WERI-Rb-1 (cell line): ENCODE measurements at regions not wholly inside any gene's neighbourhood (a gene's known extent, or its start where the extent isn't known, plus 50 kb on each side); places are given as distances from the start of the nearest gene placed in this dataset.

ENCODE experiments used
- DNase-seq: peaks from one replicate; pipeline ENCODE4 v3.0.0-alpha.2; 2020
- H3K27ac ChIP-seq: fragments of 250-450 bp; sonication (Bioruptor Pico); 2 replicates; pipeline ENCODE4 v1.5.1; 2020; ENCODE audit warnings: mild to moderate bottlenecking, moderate library complexity
- H3K27me3 ChIP-seq: fragments of 250-450 bp; sonication (Bioruptor Pico); 2 replicates; pipeline ENCODE4 v1.5.1; 2021; ENCODE audit warnings: mild to moderate bottlenecking, low read depth, moderate library complexity; ENCODE audit not compliant: insufficient read depth, severe bottlenecking
- H3K36me3 ChIP-seq: fragments of 250-450 bp; sonication (Bioruptor Pico); 2 replicates; pipeline ENCODE4 v1.5.1; 2020; ENCODE audit warnings: mild to moderate bottlenecking, moderate library complexity
- H3K4me3 ChIP-seq: 2 replicates; pipeline ENCODE4 v1.5.1; 2011; ENCODE audit warnings: low read depth, mild to moderate bottlenecking, control low read depth, low read length
- H3K9me3 ChIP-seq: fragments of 250-450 bp; sonication (Bioruptor Pico); 2 replicates; pipeline ENCODE4 v1.5.1; 2021; ENCODE audit warnings: mild to moderate bottlenecking, moderate library complexity; ENCODE audit not compliant: severe bottlenecking
- CTCF ChIP-seq: IDR thresholded peaks from 2 replicates; pipeline ENCODE4 v1.5.1; 2011; ENCODE audit warnings: low read depth, mild to moderate bottlenecking, control low read depth, inconsistent platforms, low read length

DNA sequence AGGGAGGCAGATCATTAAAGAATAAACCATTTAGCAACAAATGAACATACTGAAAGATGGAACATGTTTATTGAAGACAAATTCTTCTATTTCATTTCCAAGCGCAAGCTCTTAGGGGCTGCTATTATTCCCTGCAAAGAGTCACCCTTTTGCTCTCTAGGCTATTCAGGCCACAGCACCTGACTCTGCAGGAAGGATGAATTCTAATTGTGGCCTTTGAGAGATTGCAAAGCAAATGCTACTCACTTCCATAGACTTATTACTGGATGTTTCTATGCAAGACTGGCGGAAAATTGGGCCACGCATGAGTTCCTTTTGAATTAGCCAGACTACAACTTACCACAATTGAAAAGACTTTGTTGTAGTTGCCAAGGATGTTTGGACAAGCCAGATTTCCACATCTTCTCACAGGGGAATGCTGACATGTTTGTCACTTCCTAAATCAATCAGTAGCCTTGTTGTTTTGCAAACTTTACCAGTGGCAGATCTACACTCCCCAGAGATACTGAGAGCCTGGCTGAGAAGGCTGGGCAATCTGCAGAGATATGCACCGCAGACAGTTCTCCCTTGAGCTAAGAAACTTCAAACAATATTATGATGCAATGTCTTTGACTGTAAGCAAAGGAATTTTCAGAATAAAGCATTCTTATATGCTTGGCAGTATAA, 334.3 kb upstream of the SYT1 start:
- TF ChIP-seq CTCF: no peak
- no peak overlapping the region for H3K27ac ChIP-seq
- DNase-seq: no peak
- no peak overlapping the region for H3K4me3 ChIP-seq
- H3K36me3 ChIP-seq: no peaks in the 10 kb centered on the region
- H3K9me3 ChIP-seq: no peaks in the 10 kb centered on the region
- H3K27me3 ChIP-seq: no peaks in the 10 kb centered on the region

GRCh38 chr12:78531831-78532458, 332.6 kb upstream of the SYT1 start:
- Histone ChIP-seq H3K27ac (no peak overlapping the region), H3K9me3 (no peaks in the 10 kb centered on the region), H3K36me3 (no peaks in the 10 kb centered on the region), H3K4me3 (no peak overlapping the region), H3K27me3 (no peaks in the 10 kb centered on the region)
- no peak for TF ChIP-seq CTCF
- DNase-seq: no peak

DNA sequence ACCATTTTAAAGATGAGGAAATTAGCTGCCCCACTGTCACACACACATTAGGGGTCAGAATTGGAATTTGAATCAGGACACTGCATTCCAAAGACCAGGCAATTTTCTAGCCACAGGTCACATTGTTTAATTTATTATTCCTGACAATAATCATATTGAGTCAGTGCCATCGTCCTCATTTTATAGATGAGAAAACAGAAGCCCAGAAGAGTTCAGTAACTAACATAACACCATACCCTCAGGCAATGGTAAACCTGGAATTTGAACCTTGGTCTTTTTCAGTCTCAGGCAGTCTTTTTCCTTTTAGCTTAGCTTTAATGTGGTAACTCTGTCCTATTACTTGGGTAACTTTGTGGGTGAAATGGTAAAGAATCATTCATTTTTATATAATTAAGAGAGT, 330.3 kb upstream of the SYT1 start:
- TF ChIP-seq CTCF: no peak
- Histone ChIP-seq H3K36me3 (no peaks in the 10 kb centered on the region), H3K9me3 (no peaks in the 10 kb centered on the region), H3K4me3 (no peak overlapping the region), H3K27me3 (no peaks in the 10 kb centered on the region), H3K27ac (no peak overlapping the region)
- DNase-seq: no peak

GRCh38 chr12:78540606-78541336, 323.8 kb upstream of the SYT1 start:
- no peak for TF ChIP-seq CTCF
- no peaks in the 10 kb centered on the region for H3K36me3 ChIP-seq
- no peak overlapping the region for H3K4me3 ChIP-seq
- no peaks in the 10 kb centered on the region for H3K9me3 ChIP-seq
- no peak overlapping the region for H3K27ac ChIP-seq
- no peak for DNase-seq
- no peaks in the 10 kb centered on the region for H3K27me3 ChIP-seq

DNA sequence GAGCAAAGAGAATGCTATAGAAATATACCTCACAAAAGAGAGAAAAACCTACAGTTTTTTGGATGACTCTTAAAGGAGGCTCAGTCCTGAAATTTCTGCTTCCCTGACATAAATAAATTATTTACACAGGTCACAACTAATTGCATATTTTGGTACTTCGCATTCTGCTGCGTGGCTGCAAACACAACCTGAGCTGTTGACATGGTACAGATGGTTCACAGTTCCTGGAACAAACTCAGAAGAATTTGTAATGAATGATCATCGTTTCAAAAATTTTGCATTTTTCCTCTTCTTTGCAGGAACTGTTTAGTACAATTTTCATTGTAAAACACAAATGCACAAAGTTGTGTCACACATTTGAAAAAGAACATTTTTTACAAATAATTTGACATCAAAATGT, 313.7 kb upstream of the SYT1 start:
- no peak for DNase-seq
- no peak overlapping the region for H3K4me3 ChIP-seq
- H3K9me3 ChIP-seq: no peaks in the 10 kb centered on the region
- no peak for TF ChIP-seq CTCF
- H3K27me3 ChIP-seq: no peaks in the 10 kb centered on the region
- no peaks in the 10 kb centered on the region for H3K36me3 ChIP-seq
- no peak overlapping the region for H3K27ac ChIP-seq
